Astrocyte (in vitro differentiated cells and primary cell): ENCODE measurements at regions not wholly inside any gene's neighbourhood (a gene's known extent, or its start where the extent isn't known, plus 50 kb on each side); places are given as distances from the start of the nearest gene placed in this dataset.

ENCODE experiments used
- DNase-seq: peaks from one replicate; pipeline ENCODE4 v3.0.0-alpha.2; 2010; ENCODE audit warnings: low read depth
- FAIRE-seq: peaks from 2 replicates; lab custom pipeline; 2011; peaks lifted over from hg19 to GRCh38; lab: Jason Lieb, UNC
- H2AFZ ChIP-seq: 2 replicates; pipeline ENCODE4 v1.6.0; 2012; ENCODE audit warnings: low read depth, low read length, inconsistent platforms
- H3K27ac ChIP-seq: 2 replicates; pipeline ENCODE4 v1.5.1; 2011; ENCODE audit warnings: low read depth, low read length, inconsistent platforms
- H3K27me3 ChIP-seq: 2 replicates; pipeline ENCODE4 v1.6.0; 2011; ENCODE audit warnings: low read length, inconsistent platforms; ENCODE audit not compliant: insufficient read depth
- H3K36me3 ChIP-seq: 2 replicates; pipeline ENCODE4 v1.5.1; 2011; ENCODE audit warnings: low read length, inconsistent platforms; ENCODE audit not compliant: insufficient read depth
- H3K4me1 ChIP-seq: 2 replicates; pipeline ENCODE4 v1.5.1; 2011; ENCODE audit warnings: low read length, inconsistent platforms; ENCODE audit not compliant: insufficient read depth
- H3K4me2 ChIP-seq: 2 replicates; pipeline ENCODE4 v1.6.0; 2012; ENCODE audit warnings: low read length, inconsistent platforms
- H3K4me3 ChIP-seq: 2 replicates; pipeline ENCODE4 v1.5.1; 2011; ENCODE audit warnings: low read depth, mild to moderate bottlenecking, low read length, inconsistent platforms; ENCODE audit not compliant: insufficient read depth
- H3K79me2 ChIP-seq: 2 replicates; pipeline ENCODE4 v1.6.0; 2012; ENCODE audit warnings: mild to moderate bottlenecking, low read length, inconsistent platforms; ENCODE audit not compliant: insufficient read depth
- H3K9ac ChIP-seq: 2 replicates; pipeline ENCODE4 v1.6.0; 2012; ENCODE audit warnings: mild to moderate bottlenecking, low read length, inconsistent platforms
- H3K9me3 ChIP-seq: 2 replicates; pipeline ENCODE4 v1.5.1; 2012; ENCODE audit warnings: low read depth, mild to moderate bottlenecking, low read length, inconsistent platforms; ENCODE audit not compliant: insufficient read depth
- H4K20me1 ChIP-seq: 2 replicates; pipeline ENCODE4 v1.6.0; 2012; ENCODE audit warnings: low read length, inconsistent platforms; ENCODE audit not compliant: insufficient read depth
- H3K27ac Mint-ChIP-seq: one replicate; pipeline ENCODE4 v1.8.0; 2021; ENCODE audit warnings: mild to moderate bottlenecking, mixed read lengths; ENCODE audit not compliant: unreplicated experiment
- H3K27me3 Mint-ChIP-seq: one replicate; pipeline ENCODE4 v1.8.0; 2021; ENCODE audit warnings: low read depth, mixed read lengths; ENCODE audit not compliant: unreplicated experiment
- H3K36me3 Mint-ChIP-seq: one replicate; pipeline ENCODE4 v1.8.0; 2021; ENCODE audit warnings: low read depth, mixed read lengths; ENCODE audit not compliant: unreplicated experiment
- H3K4me1 Mint-ChIP-seq: one replicate; pipeline ENCODE4 v1.8.0; 2021; ENCODE audit warnings: low read depth, mixed read lengths; ENCODE audit not compliant: unreplicated experiment
- H3K4me3 Mint-ChIP-seq: one replicate; pipeline ENCODE4 v1.8.0; 2021; ENCODE audit warnings: mild to moderate bottlenecking, moderate library complexity, mixed read lengths; ENCODE audit not compliant: unreplicated experiment
- H3K9me3 Mint-ChIP-seq: one replicate; pipeline ENCODE4 v1.8.0; 2021; ENCODE audit warnings: mild to moderate bottlenecking, mixed read lengths; ENCODE audit not compliant: unreplicated experiment
- CTCF ChIP-seq: IDR thresholded peaks from 2 replicates; pipeline ENCODE4 v1.5.1; 2011; ENCODE audit warnings: low read depth, mild to moderate bottlenecking, inconsistent platforms, low read length, moderate library complexity; ENCODE audit not compliant: insufficient read depth
- EZH2 ChIP-seq: IDR thresholded peaks from 2 replicates; pipeline ENCODE4 v1.6.1; 2012; ENCODE audit warnings: mild to moderate bottlenecking, low read length, inconsistent platforms; ENCODE audit not compliant: insufficient read depth

- Histone ChIP-seq H4K20me1 (no peaks in the 10 kb centered on the region), H3K4me2 (no peak overlapping the region), H2AFZ (no peak overlapping the region), H3K4me1 (no peaks in the 10 kb centered on the region), H3K27me3 (no peaks in the 10 kb centered on the region), H3K9me3 (no peaks in the 10 kb centered on the region), H3K9ac (no peak overlapping the region), H3K27ac (no peak overlapping the region), H3K36me3 (no peaks in the 10 kb centered on the region), H3K4me3 (no peak overlapping the region), H3K79me2 (no peaks in the 10 kb centered on the region)
- Mint-ChIP-seq H3K9me3 (peaks cover 4% of the 10 kb centered on the region), H3K4me1 (no peaks in the 10 kb centered on the region), H3K36me3 (peaks cover 3% of the 10 kb centered on the region), H3K27ac (no peak overlapping the region), H3K4me3 (no peak overlapping the region), H3K27me3 (no peaks in the 10 kb centered on the region)
- FAIRE-seq (no peak), DNase-seq (no peak)
- TF ChIP-seq EZH2 (no peak), CTCF (no peak)
These were observed 541.6 kb upstream of the ALCAM start for GRCh38 chr3:104825116-104825515.

- Mint-ChIP-seq H3K27ac (no peak overlapping the region), H3K27me3 (no peaks in the 10 kb centered on the region), H3K4me1 (no peaks in the 10 kb centered on the region), H3K36me3 (no peaks in the 10 kb centered on the region), H3K9me3 (no peaks in the 10 kb centered on the region), H3K4me3 (no peak overlapping the region)
- Histone ChIP-seq H3K4me3 (no peak overlapping the region), H2AFZ (no peak overlapping the region), H3K27ac (no peak overlapping the region), H3K4me2 (no peak overlapping the region), H3K36me3 (no peaks in the 10 kb centered on the region), H4K20me1 (no peaks in the 10 kb centered on the region), H3K9ac (no peak overlapping the region), H3K9me3 (no peaks in the 10 kb centered on the region), H3K79me2 (no peaks in the 10 kb centered on the region), H3K27me3 (no peaks in the 10 kb centered on the region), H3K4me1 (no peaks in the 10 kb centered on the region)
- no peak for FAIRE-seq
- TF ChIP-seq CTCF (no peak), EZH2 (no peak)
- no peak for DNase-seq
These were observed 535.6 kb upstream of the ALCAM start for GRCh38 chr3:104831071-104831470.

GRCh38 chr3:104832530-104832929 is 534.2 kb upstream of the ALCAM start:
- Histone ChIP-seq H3K4me2 (no peak overlapping the region), H3K36me3 (no peaks in the 10 kb centered on the region), H3K27ac (no peak overlapping the region), H4K20me1 (no peaks in the 10 kb centered on the region), H3K9me3 (no peaks in the 10 kb centered on the region), H3K27me3 (no peaks in the 10 kb centered on the region), H3K79me2 (no peaks in the 10 kb centered on the region), H3K4me3 (no peak overlapping the region), H2AFZ (no peak overlapping the region), H3K4me1 (no peaks in the 10 kb centered on the region), H3K9ac (no peak overlapping the region)
- Mint-ChIP-seq H3K9me3 (no peaks in the 10 kb centered on the region), H3K27ac (no peak overlapping the region), H3K4me3 (no peak overlapping the region), H3K4me1 (no peaks in the 10 kb centered on the region), H3K36me3 (no peaks in the 10 kb centered on the region), H3K27me3 (no peaks in the 10 kb centered on the region)
- TF ChIP-seq CTCF: no peak
- TF ChIP-seq EZH2: no peak
- DNase-seq: no peak
- no peak for FAIRE-seq
